Activated CD4-positive, alpha-beta T cell treated with anti-CD3 and anti-CD28 coated beads, Interleukin-2, amount 10 ng/mL, durations not matched to agents 7 days and 5 days (primary cell): ENCODE measurements at regions not wholly inside any gene's neighbourhood (a gene's known extent, or its start where the extent isn't known, plus 50 kb on each side); places are given as distances from the start of the nearest gene placed in this dataset.

Source experiments
- CTCF ChIA-PET: fragments of 350-600 bp; sonication (Branson Sonifier 250); formaldehyde crosslinking; loops from one replicate; lab custom pipeline; 2021; ENCODE audit warnings: antibody characterized with exemption; lab: Charles Lee
- POLR2A ChIA-PET: fragments of 350-600 bp; sonication (Branson Sonifier 250); formaldehyde crosslinking; loops from one replicate; lab custom pipeline; 2021; ENCODE audit warnings: antibody characterized with exemption; lab: Charles Lee
- DNase-seq: peaks from one replicate; pipeline ENCODE4 v3.0.0-alpha.2; 2020
- H3K27ac Mint-ChIP-seq: one replicate; pipeline ENCODE4 v1.8.0; 2021; ENCODE audit warnings: mild to moderate bottlenecking, moderate library complexity, mixed read lengths
- H3K27me3 Mint-ChIP-seq: one replicate; pipeline ENCODE4 v1.8.0; 2021; ENCODE audit warnings: mixed read lengths
- H3K36me3 Mint-ChIP-seq: one replicate; pipeline ENCODE4 v1.8.0; 2021; ENCODE audit warnings: low read depth, mixed read lengths
- H3K4me1 Mint-ChIP-seq: one replicate; pipeline ENCODE4 v1.8.0; 2021; ENCODE audit warnings: mixed read lengths
- H3K4me3 Mint-ChIP-seq: one replicate; pipeline ENCODE4 v1.8.0; 2021; ENCODE audit warnings: mild to moderate bottlenecking, moderate library complexity, mixed read lengths
- H3K9me3 Mint-ChIP-seq: one replicate; pipeline ENCODE4 v1.8.0; 2021; ENCODE audit warnings: mixed read lengths

GRCh38 chr13:20351281-20352022, 119.3 kb upstream of the GJB6 start:
- POLR2A ChIA-PET: no interaction called here
- CTCF ChIA-PET: interaction anchor here (1.4 kb wide), 1 partner anchor 18 kb away, joined by 3 read pairs; no protein-coding TSS in a partner anchor
- no peaks in the 10 kb centered on the region for H3K27me3 Mint-ChIP-seq
- H3K4me3 Mint-ChIP-seq: no peak overlapping the region
- H3K4me1 Mint-ChIP-seq: peaks cover 22% of the 10 kb centered on the region
- no peak for DNase-seq
- peaks cover 2% of the 10 kb centered on the region for H3K36me3 Mint-ChIP-seq
- H3K9me3 Mint-ChIP-seq: no peaks in the 10 kb centered on the region
- no peak overlapping the region for H3K27ac Mint-ChIP-seq

- H3K4me1 Mint-ChIP-seq: peaks cover 22% of the 10 kb centered on the region
- no peaks in the 10 kb centered on the region for H3K27me3 Mint-ChIP-seq
- ChIA-PET CTCF (interaction anchor here (1.4 kb wide), 1 partner anchor 17 kb away, joined by 3 read pairs; no protein-coding TSS in a partner anchor), POLR2A (no interaction called here)
- H3K4me3 Mint-ChIP-seq: no peak overlapping the region
- H3K36me3 Mint-ChIP-seq: peaks cover 2% of the 10 kb centered on the region
- H3K27ac Mint-ChIP-seq: no peak overlapping the region
- no peaks in the 10 kb centered on the region for H3K9me3 Mint-ChIP-seq
- no peak for DNase-seq
Measured at GRCh38 chr13:20350819-20351218, 118.7 kb upstream of the GJB6 start.

DNA sequence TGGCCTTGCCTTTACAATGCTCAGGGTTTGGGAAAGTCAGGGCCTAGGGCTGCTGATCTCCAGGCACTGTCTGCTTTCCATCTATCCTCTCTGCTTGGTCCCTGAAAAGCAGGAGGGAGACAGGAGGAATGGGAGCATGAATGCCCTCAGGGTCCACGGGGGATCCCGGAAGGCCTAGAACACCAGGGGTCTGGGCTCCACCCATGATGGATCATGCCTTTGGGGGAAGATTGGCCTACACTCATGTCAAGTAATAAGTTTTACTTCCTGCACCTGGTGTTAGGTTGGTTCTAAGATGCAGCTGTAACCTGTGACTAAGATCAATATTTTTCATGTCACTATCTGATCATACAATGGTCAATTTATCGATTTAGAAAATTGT, 118.3 kb upstream of the GJB6 start:
- ChIA-PET POLR2A (no interaction called here), CTCF (interaction anchor here (1.4 kb wide), 1 partner anchor 17 kb away, joined by 3 read pairs; no protein-coding TSS in a partner anchor)
- Mint-ChIP-seq H3K9me3 (no peaks in the 10 kb centered on the region), H3K4me1 (peaks cover 22% of the 10 kb centered on the region), H3K27me3 (no peaks in the 10 kb centered on the region), H3K4me3 (no peak overlapping the region), H3K27ac (no peak overlapping the region), H3K36me3 (peaks cover 2% of the 10 kb centered on the region)
- DNase-seq: no peak

GRCh38 chr13:20349564-20350381, 117.7 kb upstream of the GJB6 start:
- H3K9me3 Mint-ChIP-seq: no peaks in the 10 kb centered on the region
- DNase-seq: no peak
- peaks cover 2% of the 10 kb centered on the region for H3K36me3 Mint-ChIP-seq
- H3K4me1 Mint-ChIP-seq: peaks cover 22% of the 10 kb centered on the region
- ChIA-PET POLR2A (no interaction called here), CTCF (interaction anchor here (1.4 kb wide), 1 partner anchor 16 kb away, joined by 3 read pairs; no protein-coding TSS in a partner anchor)
- no peak overlapping the region for H3K4me3 Mint-ChIP-seq
- H3K27me3 Mint-ChIP-seq: no peaks in the 10 kb centered on the region
- no peak overlapping the region for H3K27ac Mint-ChIP-seq

- no peak for DNase-seq
- Mint-ChIP-seq H3K4me1 (peaks cover 17% of the 10 kb centered on the region), H3K4me3 (no peak overlapping the region), H3K27ac (no peak overlapping the region), H3K36me3 (no peaks in the 10 kb centered on the region), H3K9me3 (no peaks in the 10 kb centered on the region), H3K27me3 (no peaks in the 10 kb centered on the region)
- CTCF ChIA-PET: no interaction called here
- POLR2A ChIA-PET: no interaction called here
Measured at GRCh38 chr13:20348645-20349408, 116.7 kb upstream of the GJB6 start.

- CTCF ChIA-PET: no interaction called here
Measured at GRCh38 chr13:20348018-20348417, 115.9 kb upstream of the GJB6 start.

DNA sequence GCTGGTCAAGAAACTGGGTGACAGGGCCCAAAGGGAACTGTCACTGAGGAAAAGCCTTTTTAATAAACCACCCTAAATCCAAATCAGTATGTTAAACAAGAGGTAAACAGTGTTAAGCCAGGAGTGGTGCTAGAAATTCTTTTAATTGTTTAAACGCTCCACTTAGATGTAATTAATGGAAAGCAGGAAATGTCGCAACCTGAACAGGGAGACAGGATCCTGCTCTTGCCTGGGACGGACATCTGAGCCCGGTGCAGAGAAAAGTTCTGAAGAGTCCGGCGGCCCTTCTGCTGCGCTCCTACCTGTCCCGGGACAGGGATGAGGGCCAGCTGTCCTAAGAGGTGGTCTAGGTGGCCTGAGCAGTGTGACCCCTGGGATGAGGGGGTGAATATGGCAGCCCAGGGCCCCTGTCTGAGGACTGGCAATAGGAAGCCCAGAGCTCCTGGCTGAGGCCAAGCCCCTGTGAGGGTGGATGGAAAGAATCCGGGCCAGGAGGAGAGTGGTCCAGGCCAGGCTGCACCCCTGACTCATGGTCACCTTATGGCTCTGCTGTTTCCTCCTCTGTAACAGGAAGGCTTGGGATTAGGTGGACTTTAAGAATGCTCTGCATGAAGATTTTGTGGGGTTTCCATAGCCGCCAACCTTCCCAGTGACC, 112.8 kb upstream of the GJB6 start:
- DNase-seq: no peak
- POLR2A ChIA-PET: no interaction called here
- CTCF ChIA-PET: no interaction called here
- no peaks in the 10 kb centered on the region for H3K9me3 Mint-ChIP-seq
- no peaks in the 10 kb centered on the region for H3K4me1 Mint-ChIP-seq
- no peak overlapping the region for H3K27ac Mint-ChIP-seq
- no peaks in the 10 kb centered on the region for H3K36me3 Mint-ChIP-seq
- no peaks in the 10 kb centered on the region for H3K27me3 Mint-ChIP-seq
- no peak overlapping the region for H3K4me3 Mint-ChIP-seq

More at GRCh38 chr13:20348018-20348417, 115.9 kb upstream of the GJB6 start:
- no peak overlapping the region for H3K27ac Mint-ChIP-seq
- no peaks in the 10 kb centered on the region for H3K9me3 Mint-ChIP-seq
- no peaks in the 10 kb centered on the region for H3K36me3 Mint-ChIP-seq
- no peak for DNase-seq
- POLR2A ChIA-PET: no interaction called here
- no peak overlapping the region for H3K4me3 Mint-ChIP-seq
- H3K27me3 Mint-ChIP-seq: no peaks in the 10 kb centered on the region
- peaks cover 15% of the 10 kb centered on the region for H3K4me1 Mint-ChIP-seq

DNA sequence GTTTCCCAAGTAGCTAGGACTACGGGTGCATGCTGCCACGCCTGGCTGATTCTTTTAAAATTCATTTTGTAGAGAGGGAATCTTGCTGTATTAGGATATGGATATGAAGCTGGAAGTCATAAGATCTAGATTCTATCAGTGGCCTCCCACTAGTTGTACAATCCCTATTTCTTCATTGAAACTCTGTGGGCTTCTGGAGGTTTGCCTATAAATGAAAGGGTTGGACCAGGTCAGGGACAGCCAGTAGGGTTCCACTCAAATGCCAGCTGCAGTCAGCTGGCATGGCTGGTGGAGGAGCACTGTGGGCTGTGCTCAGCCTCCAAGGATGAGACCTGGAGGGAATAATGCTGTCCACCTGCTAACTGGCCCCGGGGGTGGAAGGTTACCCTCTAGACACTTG, 110.2 kb upstream of the GJB6 start:
- H3K4me3 Mint-ChIP-seq: no peak overlapping the region
- no peaks in the 10 kb centered on the region for H3K9me3 Mint-ChIP-seq
- H3K27me3 Mint-ChIP-seq: no peaks in the 10 kb centered on the region
- POLR2A ChIA-PET: no interaction called here
- CTCF ChIA-PET: no interaction called here
- no peaks in the 10 kb centered on the region for H3K36me3 Mint-ChIP-seq
- no peak overlapping the region for H3K27ac Mint-ChIP-seq
- DNase-seq: no peak
- H3K4me1 Mint-ChIP-seq: peaks cover 5% of the 10 kb centered on the region

DNA sequence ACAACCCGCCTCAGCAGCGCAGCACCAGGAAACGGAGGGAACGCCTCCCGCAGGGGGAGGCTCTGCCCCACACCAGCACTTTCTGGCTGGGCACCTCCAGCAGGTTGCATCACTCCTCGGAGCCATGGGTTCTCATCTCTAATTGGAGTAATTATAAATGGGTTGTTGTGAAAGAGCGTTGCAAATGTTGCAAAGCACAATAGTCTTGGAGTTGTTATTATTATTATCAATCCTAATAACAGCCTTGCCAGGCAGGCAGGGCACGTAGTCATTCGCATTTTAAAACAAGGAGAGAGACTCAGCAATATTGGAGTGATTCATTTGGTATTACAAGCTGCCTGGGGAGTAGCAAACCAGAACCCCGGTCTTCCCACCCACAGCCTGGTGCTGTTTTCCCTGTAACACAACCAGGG, 108.6 kb upstream of the GJB6 start:
- DNase-seq: no peak
- Mint-ChIP-seq H3K4me3 (no peak overlapping the region), H3K9me3 (no peaks in the 10 kb centered on the region), H3K27ac (no peak overlapping the region), H3K4me1 (peaks cover 5% of the 10 kb centered on the region), H3K27me3 (peaks cover 3% of the 10 kb centered on the region), H3K36me3 (no peaks in the 10 kb centered on the region)
- POLR2A ChIA-PET: no interaction called here
- CTCF ChIA-PET: no interaction called here

GRCh38 chr13:20340136-20340758, 108.1 kb upstream of the GJB6 start:
- no peak for DNase-seq
- Mint-ChIP-seq H3K27me3 (peaks cover 3% of the 10 kb centered on the region), H3K27ac (no peak overlapping the region), H3K36me3 (no peaks in the 10 kb centered on the region), H3K4me3 (no peak overlapping the region), H3K9me3 (no peaks in the 10 kb centered on the region), H3K4me1 (peaks cover 5% of the 10 kb centered on the region)
- ChIA-PET CTCF (no interaction called here), POLR2A (no interaction called here)

DNA sequence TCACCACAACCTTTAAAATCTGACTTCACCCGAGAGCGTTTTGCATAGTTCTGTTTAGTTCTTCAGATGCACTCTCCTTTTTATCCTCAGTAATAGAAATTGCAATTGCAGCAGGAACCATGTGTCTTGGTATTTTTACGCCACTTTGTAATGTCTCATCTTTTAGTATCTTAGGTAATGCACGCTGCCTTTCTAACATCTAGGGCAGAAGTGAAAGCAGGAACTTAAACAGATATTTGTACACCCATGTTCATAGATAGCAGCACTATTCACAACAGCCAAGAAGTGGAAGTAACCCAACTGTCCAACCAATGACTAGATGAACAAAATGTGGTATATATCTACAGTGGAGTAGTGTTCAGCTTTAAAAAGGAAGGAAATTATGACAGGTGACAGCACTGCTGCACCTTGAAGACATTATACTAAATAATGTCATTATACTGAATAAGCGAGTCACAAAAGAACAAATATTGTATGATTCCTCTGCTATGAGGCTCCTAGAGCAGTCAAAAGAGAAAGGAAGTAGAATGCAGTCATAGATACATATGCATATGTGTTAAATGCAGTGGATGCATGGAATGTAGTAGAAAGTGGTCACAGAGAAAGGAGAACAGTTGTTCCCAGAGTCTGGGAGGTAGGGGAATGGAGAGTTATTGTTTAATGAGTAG, 105.9 kb upstream of the GJB6 start:
- peaks cover 3% of the 10 kb centered on the region for H3K27me3 Mint-ChIP-seq
- H3K4me3 Mint-ChIP-seq: no peak overlapping the region
- H3K36me3 Mint-ChIP-seq: no peaks in the 10 kb centered on the region
- no peak for DNase-seq
- H3K9me3 Mint-ChIP-seq: no peaks in the 10 kb centered on the region
- ChIA-PET POLR2A (no interaction called here), CTCF (no interaction called here)
- no peak overlapping the region for H3K27ac Mint-ChIP-seq
- H3K4me1 Mint-ChIP-seq: peaks cover 5% of the 10 kb centered on the region

GRCh38 chr13:20336761-20337160, 104.6 kb upstream of the GJB6 start:
- H3K36me3 Mint-ChIP-seq: no peaks in the 10 kb centered on the region
- no peak overlapping the region for H3K27ac Mint-ChIP-seq
- H3K9me3 Mint-ChIP-seq: no peaks in the 10 kb centered on the region
- H3K4me3 Mint-ChIP-seq: no peak overlapping the region
- ChIA-PET CTCF (no interaction called here), POLR2A (no interaction called here)
- peaks cover 5% of the 10 kb centered on the region for H3K4me1 Mint-ChIP-seq
- peaks cover 3% of the 10 kb centered on the region for H3K27me3 Mint-ChIP-seq
- no peak for DNase-seq
